ENCODE measurements at regions not wholly inside any gene's neighbourhood (a gene's known extent, or its start where the extent isn't known, plus 50 kb on each side); places are given as distances from the start of the nearest gene placed in this dataset.

GRCh38 chr2:18988631-18989232 is 369.7 kb downstream of the OSR1 start:
- no peak for TF ChIP-seq CTCF (IDR thresholded peaks at IDR 0.05)
- TF ChIP-seq POLR2A (IDR thresholded peaks at IDR 0.05) = no peak
